Astrocyte (in vitro differentiated cells and primary cell): ENCODE measurements at regions not wholly inside any gene's neighbourhood (a gene's known extent, or its start where the extent isn't known, plus 50 kb on each side); places are given as distances from the start of the nearest gene placed in this dataset.

Source experiments
- DNase-seq: peaks from one replicate; pipeline ENCODE4 v3.0.0-alpha.2; 2010; ENCODE audit warnings: low read depth
- FAIRE-seq: peaks from 2 replicates; lab custom pipeline; 2011; peaks lifted over from hg19 to GRCh38; lab: Jason Lieb, UNC
- H2AFZ ChIP-seq: 2 replicates; pipeline ENCODE4 v1.6.0; 2012; ENCODE audit warnings: low read depth, low read length, inconsistent platforms
- H3K27ac ChIP-seq: 2 replicates; pipeline ENCODE4 v1.5.1; 2011; ENCODE audit warnings: low read depth, low read length, inconsistent platforms
- H3K27me3 ChIP-seq: 2 replicates; pipeline ENCODE4 v1.6.0; 2011; ENCODE audit warnings: low read length, inconsistent platforms; ENCODE audit not compliant: insufficient read depth
- H3K36me3 ChIP-seq: 2 replicates; pipeline ENCODE4 v1.5.1; 2011; ENCODE audit warnings: low read length, inconsistent platforms; ENCODE audit not compliant: insufficient read depth
- H3K4me1 ChIP-seq: 2 replicates; pipeline ENCODE4 v1.5.1; 2011; ENCODE audit warnings: low read length, inconsistent platforms; ENCODE audit not compliant: insufficient read depth
- H3K4me2 ChIP-seq: 2 replicates; pipeline ENCODE4 v1.6.0; 2012; ENCODE audit warnings: low read length, inconsistent platforms
- H3K4me3 ChIP-seq: 2 replicates; pipeline ENCODE4 v1.5.1; 2011; ENCODE audit warnings: low read depth, mild to moderate bottlenecking, low read length, inconsistent platforms; ENCODE audit not compliant: insufficient read depth
- H3K79me2 ChIP-seq: 2 replicates; pipeline ENCODE4 v1.6.0; 2012; ENCODE audit warnings: mild to moderate bottlenecking, low read length, inconsistent platforms; ENCODE audit not compliant: insufficient read depth
- H3K9ac ChIP-seq: 2 replicates; pipeline ENCODE4 v1.6.0; 2012; ENCODE audit warnings: mild to moderate bottlenecking, low read length, inconsistent platforms
- H3K9me3 ChIP-seq: 2 replicates; pipeline ENCODE4 v1.5.1; 2012; ENCODE audit warnings: low read depth, mild to moderate bottlenecking, low read length, inconsistent platforms; ENCODE audit not compliant: insufficient read depth
- H4K20me1 ChIP-seq: 2 replicates; pipeline ENCODE4 v1.6.0; 2012; ENCODE audit warnings: low read length, inconsistent platforms; ENCODE audit not compliant: insufficient read depth
- H3K27ac Mint-ChIP-seq: one replicate; pipeline ENCODE4 v1.8.0; 2021; ENCODE audit warnings: mild to moderate bottlenecking, mixed read lengths; ENCODE audit not compliant: unreplicated experiment
- H3K27me3 Mint-ChIP-seq: one replicate; pipeline ENCODE4 v1.8.0; 2021; ENCODE audit warnings: low read depth, mixed read lengths; ENCODE audit not compliant: unreplicated experiment
- H3K36me3 Mint-ChIP-seq: one replicate; pipeline ENCODE4 v1.8.0; 2021; ENCODE audit warnings: low read depth, mixed read lengths; ENCODE audit not compliant: unreplicated experiment
- H3K4me1 Mint-ChIP-seq: one replicate; pipeline ENCODE4 v1.8.0; 2021; ENCODE audit warnings: low read depth, mixed read lengths; ENCODE audit not compliant: unreplicated experiment
- H3K4me3 Mint-ChIP-seq: one replicate; pipeline ENCODE4 v1.8.0; 2021; ENCODE audit warnings: mild to moderate bottlenecking, moderate library complexity, mixed read lengths; ENCODE audit not compliant: unreplicated experiment
- H3K9me3 Mint-ChIP-seq: one replicate; pipeline ENCODE4 v1.8.0; 2021; ENCODE audit warnings: mild to moderate bottlenecking, mixed read lengths; ENCODE audit not compliant: unreplicated experiment
- EZH2 ChIP-seq: IDR thresholded peaks from 2 replicates; pipeline ENCODE4 v1.6.1; 2012; ENCODE audit warnings: mild to moderate bottlenecking, low read length, inconsistent platforms; ENCODE audit not compliant: insufficient read depth
- TF ChIP-seq, protein P1 (sequence below): IDR thresholded peaks from 2 replicates; pipeline ENCODE4 v1.5.1; 2011; ENCODE audit warnings: low read depth, mild to moderate bottlenecking, inconsistent platforms, low read length, moderate library complexity; ENCODE audit not compliant: insufficient read depth

GRCh38 chr16:5850632-5851392 lies 753.2 kb upstream of the EEF2KMT start:
- Histone ChIP-seq H4K20me1 (no peaks in the 10 kb centered on the region), H3K9ac (no peak overlapping the region), H3K79me2 (no peaks in the 10 kb centered on the region), H3K9me3 (no peaks in the 10 kb centered on the region), H3K27ac (no peak overlapping the region), H2AFZ (no peak overlapping the region), H3K4me3 (no peak overlapping the region), H3K4me2 (peak overlapping the region; percentile 65), H3K27me3 (no peaks in the 10 kb centered on the region), H3K36me3 (no peaks in the 10 kb centered on the region), H3K4me1 (peaks cover 16% of the 10 kb centered on the region)
- Mint-ChIP-seq H3K4me3 (no peak overlapping the region), H3K4me1 (no peaks in the 10 kb centered on the region), H3K27ac (no peak overlapping the region), H3K9me3 (no peaks in the 10 kb centered on the region), H3K36me3 (no peaks in the 10 kb centered on the region), H3K27me3 (peaks cover 19% of the 10 kb centered on the region)
- FAIRE-seq: no peak
- no peak for TF ChIP-seq EZH2
- TF ChIP-seq, protein P1, sequence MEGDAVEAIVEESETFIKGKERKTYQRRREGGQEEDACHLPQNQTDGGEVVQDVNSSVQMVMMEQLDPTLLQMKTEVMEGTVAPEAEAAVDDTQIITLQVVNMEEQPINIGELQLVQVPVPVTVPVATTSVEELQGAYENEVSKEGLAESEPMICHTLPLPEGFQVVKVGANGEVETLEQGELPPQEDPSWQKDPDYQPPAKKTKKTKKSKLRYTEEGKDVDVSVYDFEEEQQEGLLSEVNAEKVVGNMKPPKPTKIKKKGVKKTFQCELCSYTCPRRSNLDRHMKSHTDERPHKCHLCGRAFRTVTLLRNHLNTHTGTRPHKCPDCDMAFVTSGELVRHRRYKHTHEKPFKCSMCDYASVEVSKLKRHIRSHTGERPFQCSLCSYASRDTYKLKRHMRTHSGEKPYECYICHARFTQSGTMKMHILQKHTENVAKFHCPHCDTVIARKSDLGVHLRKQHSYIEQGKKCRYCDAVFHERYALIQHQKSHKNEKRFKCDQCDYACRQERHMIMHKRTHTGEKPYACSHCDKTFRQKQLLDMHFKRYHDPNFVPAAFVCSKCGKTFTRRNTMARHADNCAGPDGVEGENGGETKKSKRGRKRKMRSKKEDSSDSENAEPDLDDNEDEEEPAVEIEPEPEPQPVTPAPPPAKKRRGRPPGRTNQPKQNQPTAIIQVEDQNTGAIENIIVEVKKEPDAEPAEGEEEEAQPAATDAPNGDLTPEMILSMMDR: no peak
- no peak for DNase-seq

DNA sequence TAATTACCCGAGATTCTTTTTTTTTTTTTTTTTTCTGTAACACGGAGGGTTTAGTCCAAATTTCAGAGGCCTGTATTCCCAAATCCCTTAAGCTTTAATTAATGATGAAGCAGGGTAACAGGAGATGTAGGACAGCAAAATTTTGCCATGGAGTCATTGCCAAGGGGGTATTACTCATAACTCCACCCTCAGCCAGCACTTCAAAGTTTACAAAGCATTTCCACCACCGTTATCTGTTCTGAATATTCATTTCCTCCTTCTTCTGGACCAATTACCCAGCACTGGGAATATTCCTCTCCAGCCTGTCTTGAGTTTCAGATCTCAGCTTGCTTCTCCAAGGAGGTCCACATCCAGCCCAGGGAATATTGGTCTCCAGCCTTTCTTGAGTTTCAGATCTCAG lies 747.5 kb upstream of the EEF2KMT start:
- peaks cover 6% of the 10 kb centered on the region for H3K4me1 ChIP-seq
- no peaks in the 10 kb centered on the region for H4K20me1 ChIP-seq
- DNase-seq (peak; percentile 51), FAIRE-seq (no peak)
- no peak for TF ChIP-seq EZH2
- TF ChIP-seq, protein P1: no peak
- no peak overlapping the region for H2AFZ ChIP-seq
- Mint-ChIP-seq H3K36me3 (no peaks in the 10 kb centered on the region), H3K4me3 (no peak overlapping the region), H3K4me1 (no peaks in the 10 kb centered on the region), H3K27me3 (peaks cover 6% of the 10 kb centered on the region), H3K9me3 (no peaks in the 10 kb centered on the region), H3K27ac (no peak overlapping the region)
- no peak overlapping the region for H3K4me3 ChIP-seq
- no peaks in the 10 kb centered on the region for H3K36me3 ChIP-seq
- no peak overlapping the region for H3K9ac ChIP-seq
- H3K27me3 ChIP-seq: no peaks in the 10 kb centered on the region
- no peaks in the 10 kb centered on the region for H3K9me3 ChIP-seq
- no peaks in the 10 kb centered on the region for H3K79me2 ChIP-seq
- H3K27ac ChIP-seq: no peak overlapping the region
- H3K4me2 ChIP-seq: peak overlapping the region; percentile 40

- H3K4me3 Mint-ChIP-seq: no peak overlapping the region
- peaks cover 8% of the 10 kb centered on the region for H3K4me1 Mint-ChIP-seq
- H3K36me3 Mint-ChIP-seq: no peaks in the 10 kb centered on the region
- FAIRE-seq: no peak
- Histone ChIP-seq H3K27ac (no peak overlapping the region), H2AFZ (no peak overlapping the region), H3K4me3 (no peak overlapping the region), H3K36me3 (no peaks in the 10 kb centered on the region), H4K20me1 (no peaks in the 10 kb centered on the region), H3K4me2 (no peak overlapping the region), H3K4me1 (peaks cover 6% of the 10 kb centered on the region), H3K9me3 (no peaks in the 10 kb centered on the region), H3K79me2 (no peaks in the 10 kb centered on the region), H3K9ac (no peak overlapping the region), H3K27me3 (no peaks in the 10 kb centered on the region)
- DNase-seq: no peak
- H3K27ac Mint-ChIP-seq: no peak overlapping the region
- H3K27me3 Mint-ChIP-seq: peaks cover 2% of the 10 kb centered on the region
- TF ChIP-seq, protein P1: no peak
- no peak for TF ChIP-seq EZH2
- no peaks in the 10 kb centered on the region for H3K9me3 Mint-ChIP-seq
Observed at GRCh38 chr16:5841974-5842373, 744.4 kb upstream of the EEF2KMT start.
